ENCODE measurements at regions not wholly inside any gene's neighbourhood (a gene's known extent, or its start where the extent isn't known, plus 50 kb on each side); places are given as distances from the start of the nearest gene placed in this dataset.

- no peak for DNase-seq
- H3K79me1 ChIP-seq (ENCODE audit: insufficient read depth, low read depth, low read length, poor library complexity, severe bottlenecking) = no peaks in the 10 kb centered on the region
- no peaks in the 10 kb centered on the region for H4K20me1 ChIP-seq (ENCODE audit: control insufficient read depth, insufficient read depth, insufficient read length)
These were observed 356.9 kb upstream of the NUDT12 start for GRCh38 chr5:103919506-103919905.

More at GRCh38 chr5:103919506-103919905, 356.9 kb upstream of the NUDT12 start:
- Histone ChIP-seq H2AK5ac (ENCODE audit: insufficient read length, low read length) (no peak overlapping the region), H2BK20ac (ENCODE audit: low read depth, low read length, poor library complexity, severe bottlenecking) (no peak overlapping the region), H4K5ac (ENCODE audit: insufficient read length, low read depth, low read length) (no peak overlapping the region), H3K4ac (ENCODE audit: low read depth, low read length) (no peak overlapping the region), H3K9me3 (ENCODE audit: control insufficient read depth, low read depth, low read length) (no peaks in the 10 kb centered on the region), H3K4me2 (ENCODE audit: insufficient read depth, insufficient read length, low read length) (no peak overlapping the region), H4K91ac (ENCODE audit: insufficient read length, low read depth, low read length) (no peak overlapping the region), H3T11ph (ENCODE audit: low read length) (no peak overlapping the region), H3K23me2 (ENCODE audit: insufficient read length, low read depth, low read length, poor library complexity, severe bottlenecking) (no peaks in the 10 kb centered on the region), H3K56ac (ENCODE audit: insufficient read length, low read depth, low read length) (no peak overlapping the region), H2AFZ (ENCODE audit: low read length) (no peak overlapping the region), H3K14ac (ENCODE audit: insufficient read depth, low read length) (no peak overlapping the region), H3K79me2 (ENCODE audit: insufficient read depth, low read length) (no peaks in the 10 kb centered on the region), H3K4me1 (ENCODE audit: insufficient read depth, low read length) (0 out of 2 replicates have a peak, but pooled peaks cover 3% of the 10 kb centered on the region), H3K27me3 (ENCODE audit: insufficient read depth, low read length) (no peaks in the 10 kb centered on the region), H2BK5ac (ENCODE audit: insufficient read length, low read length) (no peak overlapping the region), H3K9ac (ENCODE audit: extremely low read depth, insufficient read length, low read length) (no peak overlapping the region), H2BK15ac (ENCODE audit: low read depth, low read length) (no peak overlapping the region), H2BK12ac (ENCODE audit: insufficient read length, low read depth, low read length) (no peak overlapping the region), H3K18ac (ENCODE audit: insufficient read length, low read depth, low read length) (no peak overlapping the region), H3K23ac (ENCODE audit: insufficient read length, low read depth, low read length) (no peak overlapping the region), H3K27ac (ENCODE audit: insufficient read length, low read depth, low read length) (no peak overlapping the region), H2BK120ac (ENCODE audit: low read depth, low read length, poor library complexity, severe bottlenecking) (no peak overlapping the region), H4K8ac (replicated peaks; ENCODE audit: insufficient read length, low read depth, low read length) (no peak overlapping the region)
- Mint-ChIP-seq H3K27me3 (ENCODE audit: low read depth) (no peaks in the 10 kb centered on the region; the same call in 1 of the 2 replicates), H3K36me3 (ENCODE audit: insufficient read depth in 1 of 3, low read depth in 3 of 3) (no peaks in the 10 kb centered on the region), H3K4me3 (no peak overlapping the region), H3K9me3 (no peaks in the 10 kb centered on the region), H3K4me1 (peaks cover 9 to 12% of the 10 kb centered on the region in 2 experiments), H3K27ac (peak overlapping the region in 1 of 3 experiments; percentile 91; a peak in 1 of 7 replicates)
- no peak for TF ChIP-seq CTCF (conservative IDR thresholded peaks at IDR 0.05)
